Tibial nerve (tissue), 4 donors: ENCODE measurements at regions not wholly inside any gene's neighbourhood (a gene's known extent, or its start where the extent isn't known, plus 50 kb on each side); places are given as distances from the start of the nearest gene placed in this dataset.

Experiments used
- DNase-seq, 2 donors: peaks; one replicate each; pipeline ENCODE4 v3.0.0-alpha.2; 2019; ENCODE audit warnings: low spot score in 2 of 2
- H3K27ac ChIP-seq, 4 donors: fragments of 200-600 bp; sonication (generic) in 3 of 4; one replicate each; pipeline ENCODE4 v1.5.1; 2017 to 2019; ENCODE audit warnings: mild to moderate bottlenecking in 1 of 4
- H3K27me3 ChIP-seq, 2 donors: fragments of 200-600 bp; sonication (generic) in 1 of 2; one replicate each; pipeline versions ENCODE4 v1.5.1 to v1.6.0; 2017 to 2019
- H3K36me3 ChIP-seq, 3 donors: fragments of 200-600 bp; sonication (generic); one replicate each; pipeline ENCODE4 v1.5.1; 2018 to 2019
- H3K4me1 ChIP-seq, 4 donors: fragments of 200-600 bp; sonication (generic) in 3 of 4; one replicate each; pipeline ENCODE4 v1.5.1; 2017 to 2019
- H3K4me3 ChIP-seq, 4 donors: fragments of 200-600 bp; sonication (generic) in 3 of 4; one replicate each; pipeline ENCODE4 v1.5.1; 2017 to 2019; ENCODE audit warnings: mild to moderate bottlenecking in 1 of 4, moderate library complexity in 1 of 4
- H3K9me3 ChIP-seq, 4 donors: fragments of 200-600 bp; sonication (generic) in 3 of 4; one replicate each; pipeline ENCODE4 v1.5.1; 2017 to 2019
- EP300 ChIP-seq, 2 donors: sonication (generic); formaldehyde crosslinking; IDR thresholded peaks; one replicate each; pipeline ENCODE4 v1.6.1; 2017; ENCODE audit warnings: antibody characterized with exemption in 2 of 2, mild to moderate bottlenecking in 1 of 2
- POLR2A ChIP-seq, 2 donors: fragments of 450-650 bp; IDR thresholded peaks; one replicate each; pipeline ENCODE4 v1.6.1; 2017; ENCODE audit warnings: antibody characterized with exemption in 2 of 2, mild to moderate bottlenecking in 2 of 2, moderate library complexity in 2 of 2
- WGBS, 2 donors: methylation state at CpG; one replicate each; pipeline ENCODE4 v1.1.5; 2018; 5-methylcytosine and 5-hydroxymethylcytosine counted together
- TF ChIP-seq, protein P1 (sequence below), 5 experiments: fragments of 200-600 bp in 3 of 5; fragments of 450-650 bp in 2 of 5; sonication (generic) in 3 of 5; IDR thresholded peaks; one replicate each; pipeline ENCODE4 v1.5.1; 2016 to 2019; ENCODE audit warnings: antibody characterized with exemption in 5 of 5, mild to moderate bottlenecking in 3 of 5, moderate library complexity in 2 of 5

DNA sequence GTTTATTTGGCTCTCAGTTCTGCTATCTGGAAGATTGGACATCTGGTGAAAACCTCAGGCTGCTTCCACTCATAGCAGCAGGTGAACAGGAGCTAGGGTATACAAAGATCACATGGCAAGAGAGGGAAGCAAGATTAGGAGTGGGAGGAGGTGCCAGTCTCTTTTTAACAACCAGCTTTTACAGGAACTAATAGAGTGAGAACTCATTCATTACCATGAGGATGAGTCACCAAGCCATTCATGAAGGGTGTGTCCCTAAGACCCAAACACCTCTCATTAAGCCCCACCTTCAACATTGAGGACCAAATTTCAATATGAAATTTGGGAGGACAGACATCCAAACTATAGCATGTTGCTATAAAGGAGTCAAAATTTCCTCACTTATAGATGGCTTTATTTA is 85.4 kb upstream of the HCRTR2 start:
- Histone ChIP-seq H3K36me3 (no peaks in the 10 kb centered on the region), H3K4me3 (no peak overlapping the region), H3K9me3 (peaks cover 0 to 9% (median 0%) of the 10 kb centered on the region in 4 donors), H3K27me3 (no peaks in the 10 kb centered on the region), H3K27ac (no peak overlapping the region), H3K4me1 (no peaks in the 10 kb centered on the region)
- TF ChIP-seq, protein P1, sequence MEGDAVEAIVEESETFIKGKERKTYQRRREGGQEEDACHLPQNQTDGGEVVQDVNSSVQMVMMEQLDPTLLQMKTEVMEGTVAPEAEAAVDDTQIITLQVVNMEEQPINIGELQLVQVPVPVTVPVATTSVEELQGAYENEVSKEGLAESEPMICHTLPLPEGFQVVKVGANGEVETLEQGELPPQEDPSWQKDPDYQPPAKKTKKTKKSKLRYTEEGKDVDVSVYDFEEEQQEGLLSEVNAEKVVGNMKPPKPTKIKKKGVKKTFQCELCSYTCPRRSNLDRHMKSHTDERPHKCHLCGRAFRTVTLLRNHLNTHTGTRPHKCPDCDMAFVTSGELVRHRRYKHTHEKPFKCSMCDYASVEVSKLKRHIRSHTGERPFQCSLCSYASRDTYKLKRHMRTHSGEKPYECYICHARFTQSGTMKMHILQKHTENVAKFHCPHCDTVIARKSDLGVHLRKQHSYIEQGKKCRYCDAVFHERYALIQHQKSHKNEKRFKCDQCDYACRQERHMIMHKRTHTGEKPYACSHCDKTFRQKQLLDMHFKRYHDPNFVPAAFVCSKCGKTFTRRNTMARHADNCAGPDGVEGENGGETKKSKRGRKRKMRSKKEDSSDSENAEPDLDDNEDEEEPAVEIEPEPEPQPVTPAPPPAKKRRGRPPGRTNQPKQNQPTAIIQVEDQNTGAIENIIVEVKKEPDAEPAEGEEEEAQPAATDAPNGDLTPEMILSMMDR (IDR thresholded peaks at IDR 0.05) = no peak
- DNase-seq = no peak

DNA sequence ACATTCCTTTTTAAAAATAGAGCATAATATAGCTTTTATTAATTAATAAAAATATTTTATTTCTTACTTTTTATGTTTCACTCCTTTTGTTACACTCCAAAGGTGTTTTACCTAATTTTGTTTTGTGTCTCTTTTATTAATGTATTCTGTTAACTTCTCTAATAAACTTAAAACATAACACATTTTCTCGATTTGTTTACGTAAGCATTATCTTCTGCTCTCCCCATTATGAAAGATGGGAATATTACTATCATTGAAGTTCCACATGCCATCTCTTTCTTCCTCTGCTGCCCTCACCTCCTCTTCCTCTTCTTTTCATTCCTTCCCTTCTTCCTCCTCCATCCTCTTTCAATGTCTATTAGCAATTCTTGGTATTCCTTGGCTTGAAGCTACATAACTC is 85.0 kb upstream of the HCRTR2 start:
- no peaks in the 10 kb centered on the region for H3K36me3 ChIP-seq
- TF ChIP-seq EP300 (IDR thresholded peaks at IDR 0.05) (no peak), POLR2A (IDR thresholded peaks at IDR 0.05) (no peak)
- TF ChIP-seq, protein P1 (IDR thresholded peaks at IDR 0.05) = no peak
- no peak overlapping the region for H3K4me3 ChIP-seq
- peaks cover 0 to 7% (median 0%) of the 10 kb centered on the region in 4 donors for H3K9me3 ChIP-seq
- H3K27me3 ChIP-seq = no peaks in the 10 kb centered on the region
- WGBS, 2 donors = 91 to 96% methylated on average over 2 of the region's 2 CpGs
- no peak overlapping the region for H3K27ac ChIP-seq
- no peak for DNase-seq
- no peaks in the 10 kb centered on the region for H3K4me1 ChIP-seq

DNA sequence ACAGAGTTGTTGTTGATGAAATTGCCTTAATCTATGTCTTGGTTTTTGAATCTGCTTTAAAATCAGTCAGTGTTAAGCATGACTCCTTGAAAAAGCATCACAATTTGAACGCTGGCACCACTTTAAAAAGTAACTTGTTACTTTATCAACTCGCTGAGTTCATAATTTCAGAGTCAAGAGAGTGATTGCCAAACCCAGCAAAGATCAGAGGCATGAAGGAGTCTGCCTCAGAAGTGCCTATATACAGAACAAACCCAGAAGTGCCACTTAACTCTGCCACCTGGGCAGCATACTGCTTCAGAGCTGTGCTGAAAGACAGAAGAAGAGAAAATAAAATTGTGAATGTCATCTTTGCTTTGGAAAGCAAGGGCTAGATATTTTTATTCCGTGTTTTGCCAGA is 73.6 kb upstream of the HCRTR2 start:
- WGBS, 2 donors = 59 to 63% methylated on average over 3 of the region's 3 CpGs
- Histone ChIP-seq H3K4me1 (no peaks in the 10 kb centered on the region), H3K27me3 (no peaks in the 10 kb centered on the region), H3K9me3 (no peaks in the 10 kb centered on the region), H3K36me3 (no peaks in the 10 kb centered on the region), H3K4me3 (no peak overlapping the region), H3K27ac (no peak overlapping the region)
- no peak for TF ChIP-seq POLR2A (IDR thresholded peaks at IDR 0.05)
- TF ChIP-seq, protein P1 (IDR thresholded peaks at IDR 0.05) = no peak
- no peak for TF ChIP-seq EP300 (IDR thresholded peaks at IDR 0.05)
- no peak for DNase-seq

DNA sequence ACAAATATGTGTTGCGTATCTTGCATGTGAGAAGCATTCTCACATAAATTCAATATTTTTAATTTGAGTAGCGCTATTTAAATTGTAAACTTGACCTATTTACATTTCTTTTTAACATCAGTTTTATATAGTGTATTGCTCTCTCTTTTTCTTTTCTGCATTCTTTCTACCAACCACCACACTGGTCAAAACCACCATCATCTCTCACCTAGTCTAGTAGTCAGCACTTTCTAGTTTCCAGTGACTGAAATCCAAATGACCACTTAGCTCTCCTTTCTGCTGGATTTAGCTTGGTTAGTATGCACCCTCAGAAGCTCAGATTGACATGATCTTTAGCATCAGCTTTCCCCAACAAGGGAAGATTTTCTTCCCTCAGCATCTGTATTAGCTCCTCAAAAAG is 73.2 kb upstream of the HCRTR2 start:
- Histone ChIP-seq H3K4me1 (no peaks in the 10 kb centered on the region), H3K36me3 (no peaks in the 10 kb centered on the region), H3K27me3 (no peaks in the 10 kb centered on the region), H3K27ac (no peak overlapping the region), H3K4me3 (no peak overlapping the region), H3K9me3 (no peaks in the 10 kb centered on the region)
- DNase-seq = no peak
- TF ChIP-seq POLR2A (IDR thresholded peaks at IDR 0.05) (no peak), EP300 (IDR thresholded peaks at IDR 0.05) (no peak)
- TF ChIP-seq, protein P1 (IDR thresholded peaks at IDR 0.05) = no peak
- 95 to 96% methylated on average over 2 of the region's 2 CpGs for WGBS, 2 donors

DNA sequence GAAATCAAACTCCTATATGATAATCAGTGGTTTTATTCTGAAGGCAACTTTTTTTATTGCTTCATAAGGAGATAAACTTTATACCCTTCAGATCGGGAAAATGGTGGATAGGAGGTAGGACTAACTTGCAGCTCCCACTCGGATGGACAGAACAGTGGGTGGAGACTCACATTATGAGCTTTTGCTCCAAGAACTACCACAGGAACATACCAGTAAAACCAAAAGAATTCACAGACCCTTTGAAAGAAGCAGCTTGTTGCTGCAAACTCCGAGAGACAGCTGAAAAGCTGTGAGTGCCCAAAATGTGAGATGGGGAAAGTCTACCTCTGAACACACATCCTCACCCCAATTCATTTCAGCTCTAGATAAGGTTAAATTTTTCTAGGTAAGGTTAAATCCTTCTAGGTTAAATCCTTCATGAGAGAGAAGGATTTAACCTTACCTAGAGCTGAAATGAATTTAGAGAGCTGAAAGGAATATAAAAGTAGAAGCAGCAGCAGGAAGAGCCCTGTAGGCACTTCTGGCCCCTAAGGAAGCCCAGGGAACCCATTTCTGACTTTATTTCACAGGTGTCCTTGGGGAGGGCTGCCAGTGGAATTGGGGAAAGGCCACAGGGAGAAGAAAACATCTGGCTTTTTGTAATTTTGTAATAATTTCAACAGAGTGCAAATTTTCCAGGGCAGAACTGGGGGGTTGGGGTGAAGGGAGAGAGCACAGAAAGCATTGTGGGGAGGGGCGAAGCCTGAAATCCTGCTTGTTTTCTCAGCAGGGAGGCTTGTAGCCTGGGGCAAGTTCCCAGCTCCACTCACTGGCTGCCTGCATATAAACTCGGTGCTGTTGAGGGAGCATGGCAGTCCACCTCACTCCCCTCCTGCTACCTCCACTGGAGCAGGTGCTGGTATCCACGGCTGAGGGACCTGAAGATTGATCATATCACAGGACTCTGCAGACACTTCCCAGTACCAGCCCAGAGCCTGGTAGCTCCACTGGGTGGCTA is 65.9 kb upstream of the HCRTR2 start:
- Histone ChIP-seq H3K36me3 (no peaks in the 10 kb centered on the region), H3K4me1 (no peaks in the 10 kb centered on the region), H3K9me3 (peaks cover 0 to 4% (median 0%) of the 10 kb centered on the region in 4 donors), H3K27ac (no peak overlapping the region), H3K4me3 (no peak overlapping the region), H3K27me3 (no peaks in the 10 kb centered on the region)
- no peak for DNase-seq
- 35 to 36% methylated on average over 6 of the region's 6 CpGs for WGBS, 2 donors
- TF ChIP-seq, protein P1 (IDR thresholded peaks at IDR 0.05) = no peak
